K562 (cell line): ENCODE measurements at regions not wholly inside any gene's neighbourhood (a gene's known extent, or its start where the extent isn't known, plus 50 kb on each side); places are given as distances from the start of the nearest gene placed in this dataset.

ENCODE experiments used
- ATAC-seq: fragments of 200-7000 bp; cut with Tn5 transposase; 3 replicates; pipeline ENCODE4 v1.9.1; 2020; ENCODE audit warnings: moderate library complexity
- BruUV-seq: library from RNA; stranded (reverse); fragments of 400-500 nt; replicated peaks from 2 replicates; lab custom pipeline; 2021; lab: Mats Ljungman, UMichigan
- CTCF ChIA-PET: fragments of 300-600 bp; formaldehyde crosslinking; extraction: SDS; loops from one replicate; lab custom pipeline; 2021; ENCODE audit warnings: low intra/inter-chr PET ratio; lab: Yijun Ruan, JAX
- POLR2A ChIA-PET: fragments of 300-600, 350-650 bp; sonication (Branson Sonifier 250); formaldehyde crosslinking; extraction: SDS; loops from one replicate; lab custom pipeline; 2021; ENCODE audit warnings: antibody characterized with exemption, inconsistent platforms; lab: Yijun Ruan, JAX
- DNase-seq, 4 experiments: peaks; one replicate each; pipeline versions ENCODE4 v3.0.0 to v3.0.0-alpha.2; 2011 to 2018; ENCODE audit warnings: low spot score in 3 of 4, mixed read lengths in 3 of 4; ENCODE audit errors: extremely low read depth in 1 of 4
- FAIRE-seq: peaks from 2 replicates; lab custom pipeline; 2011; peaks lifted over from hg19 to GRCh38; lab: Jason Lieb, UNC
- H2AFZ ChIP-seq: 2 replicates; pipeline ENCODE4 v1.6.0; 2011; ENCODE audit warnings: low read depth, low read length, control low read depth, inconsistent platforms
- H3K27ac ChIP-seq: fragments of 200-600 bp; 3 replicates; pipeline ENCODE4 v1.8.0; 2011; ENCODE audit warnings: low read depth, mild to moderate bottlenecking, control low read depth, inconsistent platforms, low read length, moderate library complexity, mixed read lengths; ENCODE audit errors: extremely low read depth
- H3K27me3 ChIP-seq, 2 experiments: fragments of 300-600 bp in 1 of 2; 2 replicates in 1 of 2; 3 replicates in 1 of 2; pipeline versions ENCODE4 v1.6.0 to v1.8.0; 2011; ENCODE audit warnings: inconsistent platforms in 2 of 2, low read length in 2 of 2, mild to moderate bottlenecking in 1 of 2, mixed read lengths in 1 of 2, moderate library complexity in 1 of 2; ENCODE audit not compliant: control insufficient read depth in 2 of 2, insufficient read depth in 2 of 2
- H3K36me3 ChIP-seq: fragments of 300-600 bp; 3 replicates; pipeline ENCODE4 v1.8.0; 2011; ENCODE audit warnings: mild to moderate bottlenecking, low read length, inconsistent platforms; ENCODE audit not compliant: control insufficient read depth, insufficient read depth
- H3K4me1 ChIP-seq, 2 experiments: fragments of 200-600 bp in 1 of 2; replicated peaks in 1 of 2; 2 replicates in 1 of 2; 3 replicates in 1 of 2; pipeline versions ENCODE4 v1.5.1 to v1.8.0; 2011; ENCODE audit warnings: inconsistent platforms in 2 of 2, low read length in 2 of 2, mild to moderate bottlenecking in 1 of 2, mixed read lengths in 1 of 2, moderate library complexity in 1 of 2; ENCODE audit not compliant: control insufficient read depth in 2 of 2, insufficient read depth in 2 of 2
- H3K4me2 ChIP-seq: 2 replicates; pipeline ENCODE4 v1.6.1; 2011; ENCODE audit warnings: low read length, control low read depth, inconsistent platforms, mixed read lengths; ENCODE audit not compliant: insufficient read depth
- H3K4me3 ChIP-seq: fragments of 200-600 bp; sonication (generic), shearing (Covaris generic); 2 replicates; pipeline ENCODE4 v1.5.1; 2016; ENCODE audit warnings: control low read depth, inconsistent platforms
- H3K79me2 ChIP-seq: fragments of 200-600 bp; 3 replicates; pipeline ENCODE4 v1.8.0; 2011; ENCODE audit warnings: low read length, inconsistent platforms; ENCODE audit not compliant: control insufficient read depth, insufficient read depth
- H3K9ac ChIP-seq, 2 experiments: 2 replicates each; pipeline versions ENCODE4 v1.6.0 to v1.6.1; 2011; ENCODE audit warnings: low read depth in 2 of 2, low read length in 2 of 2, control low read depth in 1 of 2, inconsistent platforms in 1 of 2, mild to moderate bottlenecking in 1 of 2, mixed read lengths in 1 of 2; ENCODE audit not compliant: insufficient read depth in 1 of 2
- H3K9me1 ChIP-seq: one replicate; pipeline ENCODE4 v1.6.0; 2011; ENCODE audit warnings: inconsistent platforms, mild to moderate bottlenecking, low read length, moderate library complexity; ENCODE audit not compliant: control insufficient read depth, insufficient read depth
- H3K9me3 ChIP-seq: replicated peaks from 2 replicates; pipeline ENCODE4 v1.5.1; 2011; ENCODE audit warnings: low read depth, low read length, inconsistent platforms; ENCODE audit not compliant: control insufficient read depth, insufficient read depth
- H4K20me1 ChIP-seq: replicated peaks from 2 replicates; pipeline ENCODE4 v1.6.1; 2011; ENCODE audit warnings: low read length, inconsistent platforms, mixed read lengths; ENCODE audit not compliant: control insufficient read depth, insufficient read depth
- EHMT2 ChIP-seq: fragments of 450-650 bp; IDR thresholded peaks from 2 replicates; pipeline ENCODE4 v1.6.1; 2018; ENCODE audit warnings: antibody characterized with exemption
- IRF2 ChIP-seq: sonication (generic); formaldehyde crosslinking; IDR thresholded peaks from 2 replicates; pipeline ENCODE4 v1.8.1; 2022; ENCODE audit warnings: mild to moderate bottlenecking, missing genetic modification reagents
- KHSRP ChIP-seq: fragments of 450-650 bp; IDR thresholded peaks from 2 replicates; pipeline ENCODE4 v1.6.1; 2017
- NELFE ChIP-seq: IDR thresholded peaks from 2 replicates; pipeline ENCODE4 v1.6.1; 2011; ENCODE audit warnings: mild to moderate bottlenecking; ENCODE audit not compliant: insufficient read depth, insufficient read length
- NFE2 ChIP-seq: IDR thresholded peaks from 2 replicates; pipeline ENCODE4 v1.6.1; 2014; ENCODE audit warnings: antibody characterized with exemption, low read depth
- NR2C2 ChIP-seq, 2 experiments: fragments of 200-800 bp in 1 of 2; sonication (Bioruptor generic) in 1 of 2; sonication (generic) in 1 of 2; formaldehyde crosslinking in 1 of 2; IDR thresholded peaks; 2 replicates each; pipeline versions ENCODE4 v1.6.1 to v1.8.0; 2016 to 2022; ENCODE audit warnings: mild to moderate bottlenecking in 1 of 2, missing compliant biosample characterization in 1 of 2, missing genetic modification characterization in 1 of 2, missing genetic modification reagents in 1 of 2
- TAL1 ChIP-seq: fragments of 450-650 bp; IDR thresholded peaks from 2 replicates; pipeline ENCODE4 v1.6.1; 2016; ENCODE audit warnings: mild to moderate bottlenecking
- TEAD2 ChIP-seq: fragments of 450-650 bp; IDR thresholded peaks from 2 replicates; pipeline ENCODE4 v1.6.1; 2016; ENCODE audit warnings: missing genetic modification characterization, control low read depth, missing compliant biosample characterization
- ZBTB11 ChIP-seq, 3 experiments: fragments of 200-800 bp in 1 of 3; fragments of 250-450 bp in 1 of 3; fragments of 450-650 bp in 1 of 3; sonication (Bioruptor Pico) in 1 of 3; sonication (Bioruptor generic) in 1 of 3; formaldehyde crosslinking in 1 of 3; IDR thresholded peaks; 2 replicates each; pipeline versions ENCODE4 v1.6.1 to v1.8.0; 2016 to 2022; ENCODE audit warnings: mild to moderate bottlenecking in 2 of 3, missing genetic modification characterization in 2 of 3, missing compliant biosample characterization in 1 of 3, moderate library complexity in 1 of 3
- ZNF217 ChIP-seq: sonication (generic); formaldehyde crosslinking; IDR thresholded peaks from 2 replicates; pipeline ENCODE4 v1.8.0; 2022; ENCODE audit warnings: mild to moderate bottlenecking, missing genetic modification reagents
- WGBS: fragments of 100-300 bp; shearing (Covaris generic); methylation state at CpG from one replicate; pipeline ENCODE4 v1.1.6; 2016; ENCODE audit warnings: low coverage, mixed read lengths; ENCODE audit not compliant: insufficient coverage; ENCODE audit errors: missing lambda C conversion rate; 5-methylcytosine and 5-hydroxymethylcytosine counted together
- in situ Hi-C: fragments of 300-500 bp; cut with MboI; formaldehyde crosslinking; loops from 4 replicates; pipeline ENCODE4 v1.15.0; 2018; ENCODE audit warnings: inconsistent platforms, mixed read lengths
- intact Hi-C: fragments of 100-400 bp; cut with micrococcal nuclease; formaldehyde crosslinking; loops from 2 replicates; pipeline ENCODE4 v1.14.2; 2022
- TF ChIP-seq, protein P1 (sequence below): sonication (generic); formaldehyde crosslinking; IDR thresholded peaks from 2 replicates; pipeline ENCODE4 v1.8.0; 2022; ENCODE audit warnings: mild to moderate bottlenecking, missing genetic modification reagents

DNA sequence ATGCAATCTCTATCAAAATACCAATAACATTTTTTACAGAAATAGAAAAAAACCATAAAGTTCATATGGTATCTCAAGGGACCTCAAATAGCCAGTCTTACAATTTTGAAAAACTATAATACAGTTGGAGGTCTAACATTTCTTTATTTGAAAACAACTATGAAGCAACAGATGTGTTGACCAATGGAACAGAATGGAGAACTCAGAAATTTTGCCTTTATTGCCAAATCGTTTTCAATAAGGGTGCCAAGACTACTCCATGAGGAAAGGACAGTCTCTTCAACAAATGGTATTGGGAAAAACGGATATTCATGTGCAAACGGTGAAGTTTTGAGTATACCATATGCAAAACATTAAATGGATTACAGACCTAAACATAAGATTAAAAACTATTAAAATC lies 470.8 kb upstream of the DPP6 start:
- WGBS: 0% methylated on average over 3 of the region's 3 CpGs
- intact Hi-C loops: no loop called here
- ATAC-seq (no peak), DNase-seq (no peak), FAIRE-seq (no peak)
- Histone ChIP-seq H3K27me3 (peaks cover 0 to 4% of the 10 kb centered on the region in 2 experiments; a peak in 1 of 5 replicates), H4K20me1 (no peaks in the 10 kb centered on the region), H3K4me3 (no peak overlapping the region), H3K9ac (no peak overlapping the region), H3K4me2 (no peak overlapping the region), H3K9me3 (no peaks in the 10 kb centered on the region), H3K4me1 (no peaks in the 10 kb centered on the region), H3K27ac (no peak overlapping the region), H3K79me2 (no peaks in the 10 kb centered on the region), H3K9me1 (no peaks in the 10 kb centered on the region), H3K36me3 (no peaks in the 10 kb centered on the region), H2AFZ (no peak overlapping the region)
- TF ChIP-seq KHSRP: no peak
- no peak for TF ChIP-seq EHMT2
- TF ChIP-seq, protein P1, sequence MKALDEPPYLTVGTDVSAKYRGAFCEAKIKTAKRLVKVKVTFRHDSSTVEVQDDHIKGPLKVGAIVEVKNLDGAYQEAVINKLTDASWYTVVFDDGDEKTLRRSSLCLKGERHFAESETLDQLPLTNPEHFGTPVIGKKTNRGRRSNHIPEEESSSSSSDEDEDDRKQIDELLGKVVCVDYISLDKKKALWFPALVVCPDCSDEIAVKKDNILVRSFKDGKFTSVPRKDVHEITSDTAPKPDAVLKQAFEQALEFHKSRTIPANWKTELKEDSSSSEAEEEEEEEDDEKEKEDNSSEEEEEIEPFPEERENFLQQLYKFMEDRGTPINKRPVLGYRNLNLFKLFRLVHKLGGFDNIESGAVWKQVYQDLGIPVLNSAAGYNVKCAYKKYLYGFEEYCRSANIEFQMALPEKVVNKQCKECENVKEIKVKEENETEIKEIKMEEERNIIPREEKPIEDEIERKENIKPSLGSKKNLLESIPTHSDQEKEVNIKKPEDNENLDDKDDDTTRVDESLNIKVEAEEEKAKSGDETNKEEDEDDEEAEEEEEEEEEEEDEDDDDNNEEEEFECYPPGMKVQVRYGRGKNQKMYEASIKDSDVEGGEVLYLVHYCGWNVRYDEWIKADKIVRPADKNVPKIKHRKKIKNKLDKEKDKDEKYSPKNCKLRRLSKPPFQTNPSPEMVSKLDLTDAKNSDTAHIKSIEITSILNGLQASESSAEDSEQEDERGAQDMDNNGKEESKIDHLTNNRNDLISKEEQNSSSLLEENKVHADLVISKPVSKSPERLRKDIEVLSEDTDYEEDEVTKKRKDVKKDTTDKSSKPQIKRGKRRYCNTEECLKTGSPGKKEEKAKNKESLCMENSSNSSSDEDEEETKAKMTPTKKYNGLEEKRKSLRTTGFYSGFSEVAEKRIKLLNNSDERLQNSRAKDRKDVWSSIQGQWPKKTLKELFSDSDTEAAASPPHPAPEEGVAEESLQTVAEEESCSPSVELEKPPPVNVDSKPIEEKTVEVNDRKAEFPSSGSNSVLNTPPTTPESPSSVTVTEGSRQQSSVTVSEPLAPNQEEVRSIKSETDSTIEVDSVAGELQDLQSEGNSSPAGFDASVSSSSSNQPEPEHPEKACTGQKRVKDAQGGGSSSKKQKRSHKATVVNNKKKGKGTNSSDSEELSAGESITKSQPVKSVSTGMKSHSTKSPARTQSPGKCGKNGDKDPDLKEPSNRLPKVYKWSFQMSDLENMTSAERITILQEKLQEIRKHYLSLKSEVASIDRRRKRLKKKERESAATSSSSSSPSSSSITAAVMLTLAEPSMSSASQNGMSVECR (CRISPR knock-in tag): no peak
- no peak for TF ChIP-seq NR2C2 (CRISPR knock-in tag; IDR thresholded peaks at IDR 0.05)
- no peak for TF ChIP-seq NR2C2 (tag; IDR thresholded peaks at IDR 0.05)
- no peak for TF ChIP-seq NELFE
- no peak for TF ChIP-seq TAL1
- no peak for TF ChIP-seq NFE2
- TF ChIP-seq ZBTB11 (CRISPR knock-in tag; IDR thresholded peaks at IDR 0.05): no peak
- no peak for TF ChIP-seq ZNF217
- no peak for TF ChIP-seq IRF2 (CRISPR knock-in tag)
- no peak for TF ChIP-seq TEAD2 (tag)
- ChIA-PET CTCF (no interaction called here), POLR2A (no interaction called here)
- in situ Hi-C loops: no loop called here
- no TSS peak for BruUV-seq
